ENCODE measurements at regions not wholly inside any gene's neighbourhood (a gene's known extent, or its start where the extent isn't known, plus 50 kb on each side); places are given as distances from the start of the nearest gene placed in this dataset.

DNA sequence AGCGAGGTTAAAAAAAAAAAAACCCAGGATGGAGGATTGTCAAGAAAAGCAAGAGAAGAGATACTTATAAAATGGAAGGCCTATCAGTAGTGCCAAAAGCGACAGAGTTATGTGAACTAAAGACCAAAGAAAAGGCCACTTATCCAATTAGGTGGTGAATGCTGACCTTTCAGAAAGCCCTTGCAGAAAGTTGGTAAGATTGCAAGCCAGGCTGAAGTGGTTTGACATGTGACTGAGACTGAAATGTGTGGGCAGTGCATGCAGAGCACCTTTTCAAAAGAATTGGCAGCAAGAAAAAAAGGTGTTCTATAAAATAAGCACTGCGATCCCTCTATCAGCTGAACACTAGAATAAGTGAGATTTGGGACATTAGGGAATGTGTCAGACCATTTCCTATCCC lies 379.4 kb upstream of the FAM98A start:
- Histone ChIP-seq H3K36me3 (no peaks in the 10 kb centered on the region), H3K9me3 (ENCODE audit: low read depth) (no peaks in the 10 kb centered on the region), H3F3A (ENCODE audit: low read depth) (no peaks in the 10 kb centered on the region), H3K4me3 (no peak overlapping the region), H3K4me2 (no peak overlapping the region), H4K20me1 (ENCODE audit: low read depth) (no peaks in the 10 kb centered on the region), H3K79me2 (ENCODE audit: low read depth) (no peaks in the 10 kb centered on the region), H3K4me1 (peaks cover 1% of the 10 kb centered on the region), H3K27ac (no peak overlapping the region), H3K9ac (no peak overlapping the region), H2AFZ (replicated peaks) (no peak overlapping the region), H3K27me3 (no peaks in the 10 kb centered on the region)
- Mint-ChIP-seq H3K4me3 (no peak overlapping the region), H3K36me3 (no peaks in the 10 kb centered on the region), H3K4me1 (no peaks in the 10 kb centered on the region), H3K9me3 (peaks cover 9% of the 10 kb centered on the region), H3K27ac (no peak overlapping the region), H3K27me3 (ENCODE audit: insufficient read depth, low read depth) (no peaks in the 10 kb centered on the region)
- TF ChIP-seq EZH2 (IDR thresholded peaks at IDR 0.05) (no peak), EZH2phosphoT487 (IDR thresholded peaks at IDR 0.05) (no peak)
- TF ChIP-seq, protein P1, sequence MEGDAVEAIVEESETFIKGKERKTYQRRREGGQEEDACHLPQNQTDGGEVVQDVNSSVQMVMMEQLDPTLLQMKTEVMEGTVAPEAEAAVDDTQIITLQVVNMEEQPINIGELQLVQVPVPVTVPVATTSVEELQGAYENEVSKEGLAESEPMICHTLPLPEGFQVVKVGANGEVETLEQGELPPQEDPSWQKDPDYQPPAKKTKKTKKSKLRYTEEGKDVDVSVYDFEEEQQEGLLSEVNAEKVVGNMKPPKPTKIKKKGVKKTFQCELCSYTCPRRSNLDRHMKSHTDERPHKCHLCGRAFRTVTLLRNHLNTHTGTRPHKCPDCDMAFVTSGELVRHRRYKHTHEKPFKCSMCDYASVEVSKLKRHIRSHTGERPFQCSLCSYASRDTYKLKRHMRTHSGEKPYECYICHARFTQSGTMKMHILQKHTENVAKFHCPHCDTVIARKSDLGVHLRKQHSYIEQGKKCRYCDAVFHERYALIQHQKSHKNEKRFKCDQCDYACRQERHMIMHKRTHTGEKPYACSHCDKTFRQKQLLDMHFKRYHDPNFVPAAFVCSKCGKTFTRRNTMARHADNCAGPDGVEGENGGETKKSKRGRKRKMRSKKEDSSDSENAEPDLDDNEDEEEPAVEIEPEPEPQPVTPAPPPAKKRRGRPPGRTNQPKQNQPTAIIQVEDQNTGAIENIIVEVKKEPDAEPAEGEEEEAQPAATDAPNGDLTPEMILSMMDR (IDR thresholded peaks at IDR 0.05) = no peak
- no peak for DNase-seq (ENCODE audit: low spot score)

GRCh38 chr2:33975498-33975897 lies 376.4 kb upstream of the FAM98A start:
- Mint-ChIP-seq H3K4me1 (no peaks in the 10 kb centered on the region), H3K4me3 (no peak overlapping the region), H3K36me3 (no peaks in the 10 kb centered on the region), H3K27me3 (ENCODE audit: insufficient read depth, low read depth) (no peaks in the 10 kb centered on the region), H3K27ac (no peak overlapping the region), H3K9me3 (peaks cover 9% of the 10 kb centered on the region)
- H3K27me3 ChIP-seq = no peaks in the 10 kb centered on the region
- H3K4me2 ChIP-seq = no peak overlapping the region
- H3K4me1 ChIP-seq = no peaks in the 10 kb centered on the region
- no peak overlapping the region for H2AFZ ChIP-seq (replicated peaks)
- H3K4me3 ChIP-seq = no peak overlapping the region
- TF ChIP-seq, protein P1 (IDR thresholded peaks at IDR 0.05) = no peak
- TF ChIP-seq EZH2phosphoT487 (IDR thresholded peaks at IDR 0.05) (no peak), EZH2 (IDR thresholded peaks at IDR 0.05) (no peak)
- no peaks in the 10 kb centered on the region for H3K9me3 ChIP-seq (ENCODE audit: low read depth)
- DNase-seq (ENCODE audit: low spot score) = no peak
- no peak overlapping the region for H3K9ac ChIP-seq
- H4K20me1 ChIP-seq (ENCODE audit: low read depth) = no peaks in the 10 kb centered on the region
- H3K36me3 ChIP-seq = no peaks in the 10 kb centered on the region
- H3K27ac ChIP-seq = no peak overlapping the region
- no peaks in the 10 kb centered on the region for H3K79me2 ChIP-seq (ENCODE audit: low read depth)
- H3F3A ChIP-seq (ENCODE audit: low read depth) = no peaks in the 10 kb centered on the region

- H3K9me3 ChIP-seq (ENCODE audit: low read depth) = no peaks in the 10 kb centered on the region
- Mint-ChIP-seq H3K4me1 (no peaks in the 10 kb centered on the region), H3K36me3 (no peaks in the 10 kb centered on the region), H3K27me3 (ENCODE audit: insufficient read depth, low read depth) (no peaks in the 10 kb centered on the region), H3K27ac (no peak overlapping the region), H3K4me3 (no peak overlapping the region), H3K9me3 (no peaks in the 10 kb centered on the region)
- no peak overlapping the region for H3K9ac ChIP-seq
- H3K27me3 ChIP-seq = no peaks in the 10 kb centered on the region
- H3K27ac ChIP-seq = no peak overlapping the region
- no peaks in the 10 kb centered on the region for H4K20me1 ChIP-seq (ENCODE audit: low read depth)
- no peaks in the 10 kb centered on the region for H3K4me1 ChIP-seq
- no peaks in the 10 kb centered on the region for H3F3A ChIP-seq (ENCODE audit: low read depth)
- no peak for DNase-seq (ENCODE audit: low spot score)
- H2AFZ ChIP-seq (replicated peaks) = no peak overlapping the region
- no peak overlapping the region for H3K4me3 ChIP-seq
- H3K79me2 ChIP-seq (ENCODE audit: low read depth) = no peaks in the 10 kb centered on the region
- no peak for TF ChIP-seq EZH2phosphoT487 (IDR thresholded peaks at IDR 0.05)
- TF ChIP-seq, protein P1 (IDR thresholded peaks at IDR 0.05) = no peak
- no peak for TF ChIP-seq EZH2 (IDR thresholded peaks at IDR 0.05)
- no peak overlapping the region for H3K4me2 ChIP-seq
- no peaks in the 10 kb centered on the region for H3K36me3 ChIP-seq
These were observed 368.0 kb upstream of the FAM98A start for GRCh38 chr2:33967103-33967502.

Data from neural progenitor cell (in vitro differentiated cells).